BJ (cell line): ENCODE measurements at regions not wholly inside any gene's neighbourhood (a gene's known extent, or its start where the extent isn't known, plus 50 kb on each side); places are given as distances from the start of the nearest gene placed in this dataset.
"Not testable (repeated sequence)": the region's sequence is repeated elsewhere in the genome, so short reads cannot be mapped to it uniquely, and the experiment has no call there.

Source experiments
- CTCF ChIA-PET: fragments of 350-600 bp; formaldehyde crosslinking; extraction: SDS; loops from one replicate; lab custom pipeline; 2021; ENCODE audit warnings: antibody characterized with exemption, inconsistent platforms; lab: Yijun Ruan, JAX
- POLR2A ChIA-PET: fragments of 300-600 bp; sonication (Branson Sonifier 250); formaldehyde crosslinking; extraction: SDS; loops from one replicate; lab custom pipeline; 2021; ENCODE audit warnings: antibody characterized with exemption; lab: Charles Lee
- DNase-seq: peaks from one replicate; pipeline ENCODE4 v3.0.0-alpha.2; 2011; ENCODE audit warnings: low read depth
- H3K27me3 ChIP-seq: 2 replicates; pipeline ENCODE4 v1.6.0; 2011; ENCODE audit warnings: low read length; ENCODE audit not compliant: control insufficient read depth, insufficient read depth
- H3K36me3 ChIP-seq: 2 replicates; pipeline ENCODE4 v1.5.1; 2011; ENCODE audit warnings: low read length; ENCODE audit not compliant: control insufficient read depth, insufficient read depth
- H3K4me3 ChIP-seq: 2 replicates; pipeline ENCODE4 v1.5.1; 2011; ENCODE audit warnings: low read depth, mild to moderate bottlenecking, control low read depth, low read length
- TF ChIP-seq, protein P1 (sequence below): IDR thresholded peaks from 2 replicates; pipeline ENCODE4 v1.5.1; 2011; ENCODE audit warnings: low read depth, mild to moderate bottlenecking, control low read depth, inconsistent platforms, low read length, moderate library complexity; ENCODE audit not compliant: insufficient read depth

DNA sequence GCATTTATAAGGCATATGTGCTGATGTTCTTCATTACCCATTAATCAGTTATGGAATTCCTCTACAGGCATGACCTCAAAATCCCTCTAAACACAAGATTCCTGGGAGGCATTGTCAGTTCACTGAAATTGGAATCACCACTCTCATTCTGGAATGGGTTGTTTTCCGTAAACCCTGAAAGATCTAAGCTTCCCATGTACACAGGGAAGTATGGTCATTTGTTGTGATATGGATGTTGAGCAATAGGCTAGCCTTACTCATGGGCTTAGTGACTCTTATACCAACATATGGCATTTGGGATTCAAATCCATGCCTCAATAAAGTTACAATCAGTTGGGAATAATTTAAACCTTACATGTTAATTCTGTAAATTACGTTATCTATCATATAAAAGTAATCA, 258.0 kb downstream of the XPNPEP1 start:
- ChIA-PET CTCF (no interaction called here), POLR2A (no interaction called here)
- H3K4me3 ChIP-seq = no peak overlapping the region
- TF ChIP-seq, protein P1, sequence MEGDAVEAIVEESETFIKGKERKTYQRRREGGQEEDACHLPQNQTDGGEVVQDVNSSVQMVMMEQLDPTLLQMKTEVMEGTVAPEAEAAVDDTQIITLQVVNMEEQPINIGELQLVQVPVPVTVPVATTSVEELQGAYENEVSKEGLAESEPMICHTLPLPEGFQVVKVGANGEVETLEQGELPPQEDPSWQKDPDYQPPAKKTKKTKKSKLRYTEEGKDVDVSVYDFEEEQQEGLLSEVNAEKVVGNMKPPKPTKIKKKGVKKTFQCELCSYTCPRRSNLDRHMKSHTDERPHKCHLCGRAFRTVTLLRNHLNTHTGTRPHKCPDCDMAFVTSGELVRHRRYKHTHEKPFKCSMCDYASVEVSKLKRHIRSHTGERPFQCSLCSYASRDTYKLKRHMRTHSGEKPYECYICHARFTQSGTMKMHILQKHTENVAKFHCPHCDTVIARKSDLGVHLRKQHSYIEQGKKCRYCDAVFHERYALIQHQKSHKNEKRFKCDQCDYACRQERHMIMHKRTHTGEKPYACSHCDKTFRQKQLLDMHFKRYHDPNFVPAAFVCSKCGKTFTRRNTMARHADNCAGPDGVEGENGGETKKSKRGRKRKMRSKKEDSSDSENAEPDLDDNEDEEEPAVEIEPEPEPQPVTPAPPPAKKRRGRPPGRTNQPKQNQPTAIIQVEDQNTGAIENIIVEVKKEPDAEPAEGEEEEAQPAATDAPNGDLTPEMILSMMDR = no peak
- H3K36me3 ChIP-seq = no peaks in the 10 kb centered on the region
- no peak for DNase-seq
- no peaks in the 10 kb centered on the region for H3K27me3 ChIP-seq

DNA sequence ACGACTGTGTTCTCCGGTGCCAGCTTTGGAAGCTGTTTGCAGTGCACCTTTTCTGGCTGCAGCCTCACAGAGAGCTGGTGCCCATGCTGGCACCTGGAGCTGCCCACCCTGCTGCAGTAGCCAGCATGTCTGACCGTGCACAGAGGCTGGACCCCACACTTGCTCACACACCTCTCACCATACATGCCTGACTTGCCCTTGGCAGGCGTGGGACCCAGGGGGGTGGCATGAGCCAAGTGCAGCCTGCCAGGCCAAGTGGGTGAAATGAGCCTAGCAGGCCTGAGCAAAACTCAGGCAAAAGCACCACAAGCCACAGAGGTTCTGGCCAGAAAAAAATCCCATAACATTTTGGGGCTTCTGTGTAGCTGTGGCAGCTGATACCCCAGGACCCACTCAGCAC, 258.8 kb downstream of the XPNPEP1 start:
- Histone ChIP-seq H3K36me3 (no peaks in the 10 kb centered on the region), H3K27me3 (no peaks in the 10 kb centered on the region), H3K4me3 (no peak overlapping the region)
- DNase-seq = no peak
- TF ChIP-seq, protein P1 = no peak
- POLR2A ChIA-PET = no interaction called here
- CTCF ChIA-PET = interaction anchor here (0.6 kb wide), 1 partner anchor 459 kb away, joined by 3 read pairs; no protein-coding TSS in a partner anchor

DNA sequence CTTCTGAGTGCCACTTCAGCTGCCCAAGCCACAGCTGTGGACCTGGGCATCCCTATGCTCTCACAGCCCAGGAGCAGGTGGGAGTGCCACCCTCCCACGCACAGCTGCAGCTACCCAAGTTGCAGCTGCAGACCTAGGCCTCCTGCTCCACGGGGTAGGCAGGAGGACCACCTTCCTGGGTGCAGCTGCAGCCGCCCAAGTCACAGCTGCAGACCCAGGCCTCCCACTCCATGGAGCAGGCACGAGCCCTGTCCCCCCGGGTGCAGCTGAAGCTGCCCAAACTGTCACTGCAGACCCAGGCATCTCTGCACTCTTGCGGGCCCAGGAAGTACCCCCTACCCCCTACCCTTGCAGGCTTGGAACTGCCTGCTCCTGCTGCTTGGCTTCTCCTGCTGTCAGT, 260.2 kb downstream of the XPNPEP1 start:
- no peaks in the 10 kb centered on the region for H3K36me3 ChIP-seq
- no peak for DNase-seq
- H3K27me3 ChIP-seq = no peaks in the 10 kb centered on the region
- ChIA-PET POLR2A (no interaction called here), CTCF (no interaction called here)
- TF ChIP-seq, protein P1 = no peak
- H3K4me3 ChIP-seq = no peak overlapping the region

DNA sequence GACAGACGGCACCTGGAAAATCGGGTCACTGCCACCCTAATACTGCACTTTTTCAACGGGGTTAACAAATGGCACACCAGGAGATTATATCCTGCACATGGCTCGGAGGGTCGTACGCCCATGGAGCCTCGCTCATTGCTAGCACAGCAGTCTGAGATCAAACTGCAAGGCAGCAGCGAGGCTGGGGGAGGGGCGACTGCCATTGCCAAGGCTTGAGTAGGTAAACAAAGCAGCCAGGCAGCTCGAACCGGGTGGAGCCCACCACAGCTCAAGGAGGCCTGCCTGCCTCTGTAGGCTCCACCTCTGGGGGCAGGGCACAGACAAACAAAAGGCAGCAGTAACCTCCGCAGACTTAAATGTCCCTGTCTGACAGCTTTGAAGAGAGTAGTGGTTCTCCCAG, 270.7 kb downstream of the XPNPEP1 start:
- H3K36me3 ChIP-seq, DNase-seq, POLR2A ChIA-PET, CTCF ChIA-PET, H3K27me3 ChIP-seq, H3K4me3 ChIP-seq: not testable (repeated sequence)

DNA sequence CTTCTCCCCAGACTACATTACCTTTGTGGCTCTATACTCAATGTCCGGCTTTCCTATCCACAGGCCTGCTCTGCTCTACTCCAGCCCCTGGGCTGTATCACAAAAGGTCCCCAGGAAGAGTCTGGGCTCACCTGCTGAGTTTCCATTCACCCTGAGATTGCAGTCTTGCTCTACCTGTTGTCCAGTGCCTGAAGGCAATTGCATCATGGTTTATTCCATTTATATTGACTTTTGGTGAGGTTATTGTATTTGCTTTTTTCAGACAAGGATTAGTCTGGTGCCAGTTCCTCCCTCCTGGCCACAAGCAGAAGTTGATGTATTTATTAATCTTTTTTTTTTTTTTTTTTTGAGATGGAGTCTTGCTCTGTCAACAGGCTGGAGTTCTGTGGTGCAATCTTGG, 273.1 kb downstream of the XPNPEP1 start:
- CTCF ChIA-PET = interaction anchor here (0.7 kb wide), 1 partner anchor 191 kb away, joined by 3 read pairs; no protein-coding TSS in a partner anchor
- POLR2A ChIA-PET = no interaction called here
- no peaks in the 10 kb centered on the region for H3K36me3 ChIP-seq
- no peak overlapping the region for H3K4me3 ChIP-seq
- TF ChIP-seq, protein P1 = no peak
- no peak for DNase-seq
- no peaks in the 10 kb centered on the region for H3K27me3 ChIP-seq

DNA sequence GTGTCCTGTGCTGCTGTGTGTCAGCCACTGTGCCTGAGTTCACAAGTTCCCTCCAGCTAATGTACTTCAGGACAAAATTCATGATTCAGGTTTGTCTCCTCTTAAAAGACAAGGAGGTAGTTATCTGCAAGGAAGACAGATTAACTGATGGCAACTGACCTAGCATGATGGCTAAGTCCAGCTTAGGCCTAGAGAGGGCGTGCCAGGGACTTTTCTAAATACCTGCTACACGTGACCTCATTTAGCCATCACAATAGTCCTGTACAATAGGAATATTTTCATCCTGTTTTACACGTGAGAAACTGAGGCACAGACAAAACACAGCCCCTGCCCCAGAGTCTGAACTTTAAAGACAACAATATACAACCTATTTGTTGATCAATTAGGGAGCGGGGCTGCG, 275.7 kb downstream of the XPNPEP1 start:
- Histone ChIP-seq H3K36me3 (no peaks in the 10 kb centered on the region), H3K27me3 (no peaks in the 10 kb centered on the region), H3K4me3 (no peak overlapping the region)
- POLR2A ChIA-PET = no interaction called here
- DNase-seq = no peak
- CTCF ChIA-PET = no interaction called here
- TF ChIP-seq, protein P1 = no peak
